GM03348 (cell line): ENCODE measurements at regions not wholly inside any gene's neighbourhood (a gene's known extent, or its start where the extent isn't known, plus 50 kb on each side); places are given as distances from the start of the nearest gene placed in this dataset.
"Not testable (repeated sequence)": the region's sequence is repeated elsewhere in the genome, so short reads cannot be mapped to it uniquely, and the experiment has no call there.

ENCODE experiments used
- DNase-seq: peaks from one replicate; pipeline ENCODE4 v3.0.0; 2012; ENCODE audit warnings: low spot score

DNA sequence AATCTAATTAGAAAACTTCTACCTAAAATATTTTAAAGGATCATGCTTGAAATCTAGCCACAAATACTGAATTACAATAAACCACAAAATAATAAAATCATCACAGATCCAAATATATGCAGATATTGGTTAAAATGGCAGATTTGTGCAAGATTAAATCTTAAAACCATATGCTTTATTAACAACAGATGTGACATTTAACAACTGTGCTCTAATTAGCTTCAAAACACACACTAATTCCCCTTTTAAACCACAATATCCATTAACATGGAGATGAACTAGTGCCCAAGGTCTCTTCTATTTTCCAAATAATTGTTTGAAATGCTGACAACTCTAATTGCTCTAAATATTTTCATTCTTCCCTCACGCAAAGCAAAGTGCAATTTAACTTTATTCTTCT lies 1530.3 kb downstream of the SI start:
- DNase-seq, result no peak

DNA sequence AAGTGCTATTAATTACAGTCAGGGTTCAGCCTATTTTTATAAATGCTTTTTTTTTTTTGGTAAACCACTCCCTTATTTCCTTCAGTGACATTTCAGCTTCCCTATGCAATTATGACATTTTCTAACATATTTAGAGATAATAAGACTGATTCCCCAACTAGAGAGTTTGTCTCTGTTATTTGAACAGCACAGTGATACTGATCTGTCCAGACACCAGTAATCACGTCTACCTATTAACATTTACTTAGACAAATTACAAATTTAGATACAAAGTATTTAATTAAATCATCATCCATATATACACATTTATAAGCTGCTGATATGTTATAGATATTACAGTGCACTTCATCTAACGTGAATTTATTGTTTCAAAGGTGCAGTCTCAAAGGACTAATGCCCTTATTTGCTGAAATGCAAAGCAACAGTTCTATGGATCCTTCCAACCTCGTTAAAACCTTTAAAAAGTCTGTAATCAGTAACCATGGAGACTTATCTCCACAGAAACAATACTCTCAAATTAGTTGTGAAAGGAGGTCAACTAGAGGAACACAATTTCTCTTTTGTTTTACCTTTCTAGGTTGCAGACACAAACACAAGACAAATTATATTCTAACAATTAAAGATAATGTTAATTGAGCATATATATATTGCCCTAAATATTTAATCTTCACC lies 1531.1 kb downstream of the SI start:
- no peak for DNase-seq

DNA sequence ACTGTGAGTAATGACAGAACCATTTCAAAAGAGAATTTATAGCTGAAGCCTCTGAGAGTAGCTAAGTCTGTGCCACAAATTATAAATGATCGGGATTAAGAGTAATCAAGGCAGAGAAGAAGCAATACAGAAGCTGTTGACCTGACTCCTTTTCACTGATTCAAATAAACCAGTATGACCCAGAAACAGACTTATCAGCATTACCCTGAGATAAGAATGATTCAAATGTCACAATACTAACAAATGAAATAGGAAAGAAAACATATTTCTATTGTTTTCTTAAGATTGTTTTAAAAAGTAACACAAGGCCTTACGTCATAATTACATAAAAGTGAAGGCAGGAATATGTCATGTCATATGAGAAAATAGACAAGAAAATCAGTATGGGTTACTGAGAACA lies 1534.6 kb downstream of the SI start:
- no peak for DNase-seq

DNA sequence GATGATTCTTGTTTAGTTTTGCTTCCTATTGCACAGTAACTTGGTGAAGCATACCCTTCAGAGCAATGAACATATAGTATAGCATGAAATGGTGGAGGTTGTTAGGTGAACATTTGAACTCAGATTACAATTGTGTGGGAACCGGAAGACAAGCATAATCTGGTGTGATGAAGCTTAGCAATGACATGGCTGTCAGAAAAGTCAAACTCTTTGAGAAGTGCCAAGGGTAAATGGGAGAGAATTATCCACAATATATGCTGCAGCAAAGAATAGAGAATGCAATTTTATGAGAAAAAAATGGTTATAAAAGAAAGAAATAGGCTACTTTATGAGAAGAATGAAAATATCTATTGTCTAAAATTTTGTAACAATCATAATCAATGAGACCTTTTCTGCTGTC lies 1536.7 kb downstream of the SI start:
- DNase-seq, result no peak

DNA sequence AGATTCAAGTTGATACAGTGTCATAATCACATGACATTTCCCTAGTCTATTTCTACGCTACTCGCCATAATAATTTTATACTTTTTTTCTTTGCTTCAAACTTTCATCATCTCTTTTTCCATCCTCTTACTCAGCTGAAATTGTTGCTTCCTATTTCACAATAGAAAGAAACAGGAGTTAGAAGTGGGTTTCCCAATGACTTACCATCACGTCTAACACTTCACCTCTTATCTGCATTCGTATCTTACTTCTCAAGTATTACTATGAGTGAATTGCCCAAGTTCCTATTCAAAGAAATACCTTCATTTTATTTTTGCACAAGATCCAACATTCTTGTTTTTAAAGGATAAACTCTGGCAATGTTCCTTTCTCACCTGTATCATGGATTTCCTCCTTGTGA lies 1539.9 kb downstream of the SI start:
- no peak for DNase-seq

DNA sequence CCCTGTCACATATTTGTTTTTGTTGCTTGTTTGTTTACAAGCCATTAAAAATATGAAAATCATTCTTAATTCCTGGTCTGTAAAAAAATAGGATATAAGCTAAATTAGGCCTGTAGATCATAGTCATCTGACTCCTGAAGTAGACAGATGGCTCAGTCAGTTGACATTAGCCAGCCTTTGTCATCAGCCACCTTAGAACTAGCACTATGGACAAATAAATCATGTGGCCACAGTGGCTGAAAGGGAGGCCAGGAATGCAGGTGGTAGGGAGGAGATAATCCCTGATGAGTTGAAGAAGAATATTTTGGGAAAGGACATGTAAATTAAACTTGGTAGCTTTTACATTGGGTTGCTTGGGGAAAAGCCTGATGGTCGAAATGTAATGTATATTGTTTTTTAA lies 1544.9 kb downstream of the SI start:
- no peak for DNase-seq

DNA sequence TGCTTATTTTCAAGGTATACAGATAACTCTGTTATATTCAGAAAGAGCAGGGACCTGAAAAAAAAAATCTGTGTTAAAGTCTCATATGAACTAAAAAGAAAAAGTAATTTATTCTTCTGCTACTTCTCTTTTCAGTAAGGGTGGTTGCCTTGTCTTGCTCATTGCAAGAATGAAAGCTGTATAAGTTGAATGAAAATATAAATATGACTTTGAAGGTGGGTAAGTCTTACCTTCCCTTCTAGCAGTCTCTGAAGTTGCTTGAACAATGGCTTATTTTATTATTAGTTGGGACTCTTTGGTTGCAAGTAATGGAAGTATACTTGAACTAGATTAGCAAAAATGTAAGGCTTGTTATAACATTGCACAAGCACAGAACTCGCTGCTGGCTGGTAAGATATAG lies 1554.9 kb downstream of the SI start:
- DNase-seq, result no peak

DNA sequence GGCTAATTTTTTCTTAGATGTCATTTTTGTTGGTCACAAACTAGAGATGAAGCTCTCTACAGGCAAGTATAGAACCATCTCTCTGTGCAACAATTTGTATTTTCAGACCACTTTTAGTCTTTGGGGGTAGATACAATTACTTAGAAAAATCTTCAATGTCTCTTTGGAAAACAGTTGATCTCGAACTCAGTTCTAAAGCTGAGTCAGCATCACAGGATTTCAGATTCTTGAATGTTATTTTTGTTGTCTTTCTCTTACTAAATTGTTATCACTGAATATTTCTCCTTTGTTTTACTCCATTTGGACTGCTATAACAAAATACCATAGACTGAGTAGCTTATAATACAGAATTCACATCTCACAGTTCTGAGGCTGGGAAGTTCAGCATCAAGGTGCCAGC lies 1557.0 kb downstream of the SI start:
- no peak for DNase-seq

DNA sequence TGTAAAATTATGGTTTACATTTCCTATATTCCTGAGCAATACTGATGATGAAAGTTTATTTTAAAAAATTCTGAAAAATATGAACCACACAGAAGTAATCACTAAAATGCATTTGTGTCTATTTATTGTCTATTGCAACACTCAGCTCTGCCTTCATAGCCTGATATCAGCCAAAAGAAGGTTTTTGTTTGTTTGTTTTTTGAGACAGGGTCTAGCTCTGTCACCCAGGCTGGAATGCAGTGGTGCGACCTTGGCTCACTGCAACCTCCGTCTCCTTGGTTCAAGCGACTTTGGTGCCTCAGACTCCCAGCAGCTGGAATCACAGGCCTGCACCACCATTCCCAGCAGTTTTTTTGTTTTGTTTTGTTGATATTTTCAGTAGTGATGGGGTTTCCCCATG lies 1560.2 kb downstream of the SI start:
- no peak for DNase-seq

DNA sequence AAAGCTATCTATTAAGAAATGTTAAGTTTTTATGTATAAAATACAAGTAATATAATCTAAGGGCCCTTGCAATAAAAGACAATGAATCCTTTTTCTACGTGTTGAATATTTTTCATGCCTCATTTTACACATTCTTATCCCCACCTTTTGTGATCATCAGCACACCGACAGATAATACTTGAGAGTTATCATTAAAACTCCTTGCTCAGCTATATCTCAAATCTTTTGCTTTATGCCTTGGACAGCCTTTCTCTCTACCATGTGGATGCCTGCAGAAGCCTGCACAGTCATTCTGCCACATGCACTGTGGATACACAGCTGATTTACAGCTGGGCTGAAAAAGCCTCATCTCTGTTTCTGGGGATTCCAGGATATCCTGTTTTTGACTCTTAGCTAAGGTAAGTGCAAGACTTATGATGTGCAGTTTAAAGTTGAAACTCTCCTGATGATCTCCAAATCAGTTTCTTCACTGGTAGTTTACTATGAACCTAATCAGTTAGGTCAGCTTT lies 1565.1 kb downstream of the SI start:
- DNase-seq, result no peak

DNA sequence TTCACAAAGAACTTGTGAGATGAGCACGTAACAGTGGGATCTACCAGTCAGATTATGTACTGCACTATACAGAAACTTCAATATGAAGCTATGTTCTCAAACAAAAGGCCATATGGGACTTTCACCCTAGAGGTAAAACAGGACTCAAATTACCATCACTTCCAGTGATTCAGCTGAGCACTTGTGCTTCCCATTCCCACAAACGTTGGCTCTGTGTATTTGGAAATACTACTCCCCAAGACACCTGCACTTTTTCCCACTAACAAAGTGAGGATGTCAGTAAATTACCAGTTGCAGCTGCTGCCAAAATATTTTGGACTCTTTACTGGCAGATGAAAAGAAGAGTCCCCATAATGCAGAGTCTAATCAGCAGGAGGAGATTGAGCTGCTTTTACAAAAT lies 1570.1 kb downstream of the SI start:
- no peak for DNase-seq

DNA sequence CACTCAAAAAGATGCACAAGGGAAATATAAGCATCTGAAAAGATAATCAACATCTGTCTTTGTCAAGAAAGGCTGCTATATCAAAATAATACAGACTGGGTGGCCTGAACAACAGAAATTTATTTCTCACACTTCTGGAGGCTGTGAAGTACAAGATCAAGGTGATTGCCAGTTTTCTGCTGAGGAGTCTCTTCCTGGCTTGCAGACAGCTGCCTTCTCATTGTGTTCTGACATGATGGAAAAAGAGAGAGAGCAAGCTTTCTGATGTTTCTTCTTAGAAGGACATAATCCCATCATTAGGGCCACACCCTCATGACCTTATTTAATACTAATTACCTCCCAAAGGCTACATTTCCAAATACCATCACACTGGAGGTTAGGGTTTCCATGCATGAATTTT lies 1573.3 kb downstream of the SI start:
- no peak for DNase-seq

DNA sequence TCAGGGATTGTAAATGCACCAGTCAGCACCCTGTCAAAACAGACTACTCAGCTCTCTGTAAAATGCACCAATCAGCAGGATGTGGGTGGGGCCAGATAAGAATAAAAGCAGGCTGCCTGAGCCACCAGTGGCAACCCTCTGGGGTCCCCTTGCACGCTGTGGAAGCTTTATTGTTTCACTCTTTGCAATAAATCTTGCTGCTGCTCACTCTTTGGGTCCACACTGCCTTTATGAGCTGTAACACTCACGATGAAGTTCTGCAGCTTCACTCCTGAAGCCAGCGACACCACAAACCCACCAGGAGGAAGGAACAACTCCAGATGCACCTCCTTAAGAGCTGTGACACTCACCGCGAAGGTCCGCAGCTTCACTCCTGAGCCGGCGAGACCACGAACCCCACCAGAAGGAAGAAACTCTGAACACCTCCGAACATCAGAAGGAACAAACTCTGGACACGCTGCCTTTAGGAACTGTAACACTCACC lies 1578.5 kb downstream of the SI start:
- not testable (repeated sequence) for DNase-seq

DNA sequence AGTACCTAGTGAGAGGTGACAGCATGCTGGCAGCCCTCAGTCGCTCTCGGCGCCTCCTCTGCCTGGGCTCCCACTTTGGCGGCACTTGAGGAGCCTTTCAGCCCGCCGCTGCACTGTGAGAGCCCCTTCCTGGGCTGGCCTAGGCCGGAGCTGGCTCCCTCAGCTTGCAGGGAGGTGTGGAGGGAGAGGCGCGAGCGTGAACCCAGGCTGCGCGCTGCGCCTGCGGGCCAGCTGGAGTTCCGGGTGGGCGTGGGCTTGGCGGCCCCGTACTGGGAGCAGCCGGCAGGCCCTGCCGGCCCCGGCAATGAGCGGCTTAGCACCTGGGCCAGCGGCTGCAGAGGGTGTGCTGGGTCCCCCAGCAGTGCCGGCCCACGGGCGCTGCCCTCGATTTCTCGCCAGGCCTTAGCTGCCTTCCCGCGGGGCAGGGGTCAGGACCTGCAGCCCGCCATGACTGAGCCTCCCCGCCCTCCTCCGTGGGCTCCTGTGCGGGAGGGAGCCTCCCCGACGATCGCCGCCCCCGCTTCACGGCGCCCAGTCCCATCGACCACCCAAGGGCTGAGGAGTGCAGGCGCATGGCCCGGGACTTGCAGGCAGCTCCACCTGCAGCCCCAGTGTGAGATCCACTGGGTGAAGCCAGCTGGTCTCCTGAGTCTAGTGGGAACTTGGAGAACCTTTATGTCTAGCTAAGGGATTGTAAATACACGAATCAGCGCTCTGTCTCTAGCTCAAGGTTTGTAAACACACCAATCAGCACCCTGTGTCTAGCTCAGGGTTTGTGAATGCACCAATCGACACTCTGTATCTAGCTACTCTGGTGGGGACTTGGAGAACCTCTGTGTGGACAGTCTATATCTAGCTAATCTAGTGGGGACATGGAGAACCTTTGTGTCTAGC lies 1579.2 kb downstream of the SI start:
- DNase-seq, result not testable (repeated sequence)

DNA sequence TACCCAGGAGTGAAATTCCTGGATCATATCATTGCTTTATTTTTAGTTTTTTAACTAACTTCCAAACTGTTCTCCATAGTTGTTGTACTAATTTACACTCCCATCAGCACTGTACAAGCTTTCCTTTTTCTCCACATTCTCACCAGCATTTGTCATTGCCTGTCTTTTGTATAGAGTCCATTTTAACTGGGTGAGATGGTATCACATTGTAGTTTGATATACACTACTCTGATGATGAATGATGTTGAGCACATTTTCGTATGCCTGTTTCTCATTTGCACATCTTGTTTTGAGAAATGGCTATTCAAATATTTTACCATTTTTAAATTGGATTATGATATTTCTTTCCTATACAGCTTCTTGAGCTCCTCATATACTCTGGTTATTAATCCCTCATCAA lies 1586.6 kb downstream of the SI start:
- no peak for DNase-seq

DNA sequence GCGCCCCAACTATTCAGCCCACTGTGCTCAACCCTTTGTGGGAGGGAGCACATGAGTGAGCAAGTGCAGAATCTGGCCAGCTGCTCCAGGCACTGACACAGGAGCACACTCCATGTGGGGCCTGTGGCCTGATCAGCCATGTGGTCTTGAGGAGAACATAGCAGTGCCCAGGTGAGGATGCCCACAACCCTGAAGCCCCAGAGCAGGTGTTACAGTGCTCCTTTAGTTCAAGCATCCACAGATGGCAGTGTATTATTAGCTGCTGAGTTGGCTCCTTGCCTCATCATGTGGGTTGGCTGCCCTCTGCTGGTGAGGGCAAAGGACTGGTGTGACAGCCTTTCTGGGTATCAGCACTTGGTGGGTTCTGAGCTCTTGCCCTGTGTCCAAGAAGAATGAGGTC lies 1588.2 kb downstream of the SI start:
- peak; percentile 50 for DNase-seq

DNA sequence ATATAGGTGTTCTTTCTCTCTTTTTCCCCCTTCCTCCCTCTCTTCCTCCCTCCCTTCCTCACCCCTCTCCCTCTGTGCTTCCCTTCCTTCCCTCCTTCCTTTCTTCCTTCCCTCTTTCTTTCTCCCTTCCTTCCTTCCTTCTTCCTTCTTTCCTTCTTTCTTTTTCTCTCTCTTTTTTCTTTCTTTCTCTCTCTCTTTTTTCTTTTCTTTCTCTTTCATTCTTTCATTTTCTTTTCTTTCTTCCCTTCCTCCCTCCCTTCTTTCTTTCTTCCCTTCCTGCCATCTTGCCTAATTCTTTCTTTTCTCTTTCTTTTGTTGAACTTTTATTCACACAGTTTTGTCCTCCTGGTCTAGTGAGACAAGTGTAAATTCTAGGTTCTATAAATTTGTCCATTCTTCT lies 1595.6 kb downstream of the SI start:
- DNase-seq, result no peak

DNA sequence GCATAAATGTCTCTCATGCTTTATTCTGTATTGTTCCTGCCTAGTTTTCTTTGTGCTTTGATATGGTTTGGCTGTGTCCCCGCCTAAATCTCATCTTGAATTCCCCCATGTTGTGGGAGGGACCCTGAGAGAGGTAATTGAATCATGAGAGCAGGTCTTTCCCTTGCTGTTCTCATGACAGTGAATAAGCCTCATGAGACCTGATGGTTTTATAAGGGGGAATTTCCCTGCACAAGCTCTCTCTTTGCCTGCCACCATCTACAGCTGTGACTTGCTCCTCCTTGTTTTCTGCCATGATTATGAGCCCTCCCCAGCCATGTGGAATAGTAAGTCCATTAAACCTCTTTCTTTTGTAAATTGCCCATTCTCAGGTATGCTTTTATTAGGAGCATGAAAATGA lies 1596.6 kb downstream of the SI start:
- DNase-seq, result no peak

DNA sequence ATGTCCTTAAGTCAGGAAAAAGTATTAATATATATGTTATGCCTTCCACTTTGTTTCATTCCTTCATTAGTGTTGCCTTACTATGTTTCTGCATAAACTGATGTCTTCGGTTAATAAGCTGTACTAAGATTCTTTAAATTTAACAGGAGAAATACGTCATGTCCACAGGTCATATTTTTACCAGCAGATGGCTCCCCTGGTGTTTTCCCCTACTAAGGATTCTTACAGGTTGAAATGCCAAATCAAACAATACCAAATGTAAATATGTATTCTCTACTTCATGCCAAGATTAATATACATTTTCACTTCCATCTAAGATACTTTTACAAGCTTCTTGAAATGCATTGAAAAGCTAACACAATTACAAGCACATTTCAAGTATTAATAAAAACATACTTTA lies 1602.1 kb downstream of the SI start:
- DNase-seq, result no peak

DNA sequence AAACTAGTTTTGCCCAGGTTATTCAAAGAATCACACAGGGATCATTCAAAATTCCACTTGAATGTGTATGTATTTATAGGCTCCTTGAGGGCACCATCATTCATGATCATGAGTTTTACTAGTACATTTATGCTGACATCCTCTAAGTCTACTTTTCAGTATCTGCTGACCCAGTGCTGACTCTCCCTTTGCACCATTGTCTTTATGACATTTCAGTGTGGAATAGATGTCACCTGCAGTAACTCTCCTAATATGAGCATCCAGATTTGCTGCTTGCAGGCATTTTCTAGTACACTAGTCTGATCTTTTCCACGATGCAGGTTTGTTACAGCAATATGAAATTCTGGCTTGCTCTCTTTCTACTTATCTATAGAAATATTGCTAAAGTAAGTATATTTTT lies 1603.5 kb downstream of the SI start:
- DNase-seq, result no peak

DNA sequence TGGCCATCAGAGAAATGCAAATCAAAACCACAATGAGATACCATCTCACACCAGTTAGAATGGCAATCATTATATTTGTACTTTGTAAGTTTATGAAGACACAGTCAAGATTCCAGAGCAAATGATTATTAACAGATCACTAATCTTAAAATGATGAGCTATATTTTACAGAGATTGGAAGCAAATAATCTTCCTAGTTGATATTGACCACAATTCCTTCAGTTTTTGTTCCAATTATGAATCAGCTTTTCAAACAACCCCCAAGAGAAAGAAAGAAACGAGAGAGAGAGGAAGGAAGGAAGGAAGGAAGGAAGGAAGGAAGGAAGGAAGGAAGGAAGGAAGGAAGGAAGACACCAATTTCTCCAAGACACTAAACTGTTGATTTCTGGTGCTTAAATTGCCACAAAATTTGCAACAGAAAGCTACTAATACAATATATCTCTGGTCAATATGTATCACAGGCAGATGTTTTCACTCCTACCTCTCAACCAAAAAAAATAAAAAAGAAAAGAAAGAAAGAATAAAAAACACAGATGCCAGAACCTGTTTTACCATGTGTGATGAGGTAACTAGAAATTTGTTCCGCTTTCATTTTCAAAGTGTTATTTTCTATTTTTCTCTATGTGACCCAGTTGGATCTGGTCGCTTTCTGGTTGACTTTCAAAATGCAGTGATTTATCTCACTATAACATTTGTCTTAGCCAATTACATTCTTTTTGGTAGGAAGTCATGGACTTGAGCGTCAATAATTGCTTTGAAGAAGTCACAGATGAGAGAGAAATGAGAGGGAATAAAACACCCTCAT lies 1609.6 kb downstream of the SI start:
- no peak for DNase-seq

DNA sequence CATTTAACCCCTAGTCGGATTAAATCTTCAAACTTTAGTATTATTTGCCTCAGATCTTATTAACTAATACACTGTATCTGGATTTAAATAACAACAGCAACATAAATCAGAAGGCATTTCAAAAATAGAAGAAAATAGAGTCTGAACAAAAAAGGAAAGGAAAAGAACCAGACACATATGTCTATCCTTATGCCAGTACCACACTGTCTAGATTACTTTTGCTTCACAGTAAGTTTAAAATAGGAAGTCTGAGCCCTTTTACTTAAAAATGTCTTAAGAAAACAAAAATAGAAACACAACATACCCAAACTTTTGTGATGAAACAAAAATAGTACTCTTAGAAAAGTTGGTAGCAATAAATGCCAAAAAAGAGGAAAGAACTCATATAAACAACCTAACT lies 1615.8 kb downstream of the SI start:
- no peak for DNase-seq

DNA sequence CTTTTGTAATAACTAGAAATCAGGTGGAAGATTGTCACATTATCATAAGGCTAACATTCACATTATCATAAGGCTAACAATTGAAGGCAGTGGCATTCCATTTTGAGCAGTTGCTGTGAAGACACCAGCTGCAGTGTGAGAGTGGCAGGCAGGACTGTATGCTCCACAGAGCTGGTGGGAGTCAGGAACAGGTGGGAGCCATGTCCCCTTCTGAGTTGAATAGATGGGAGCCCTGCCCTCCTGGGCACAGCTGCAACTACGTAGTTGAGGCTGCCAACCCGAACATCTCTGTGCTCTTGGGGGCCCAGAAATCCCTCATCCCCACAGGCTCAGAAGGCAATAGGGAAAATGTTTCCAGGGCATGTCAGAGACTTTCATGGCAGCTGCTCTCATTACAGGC lies 1627.6 kb downstream of the SI start:
- no peak for DNase-seq
